Colonic mucosa (tissue), 4 donors: ENCODE measurements at regions not wholly inside any gene's neighbourhood (a gene's known extent, or its start where the extent isn't known, plus 50 kb on each side); places are given as distances from the start of the nearest gene placed in this dataset.
A peak's percentile ranks its signal among the peaks of the same experiment; 100 is the strongest.

Source experiments
- DNase-seq: peaks from one replicate; pipeline ENCODE4 v3.0.0-alpha.2; 2020
- H3K27ac ChIP-seq: fragments of 200-600 bp; one replicate; pipeline ENCODE4 v1.8.0; 2021
- H3K27me3 ChIP-seq: fragments of 200-600 bp; one replicate; pipeline ENCODE4 v1.8.0; 2021
- H3K36me3 ChIP-seq: fragments of 200-600 bp; one replicate; pipeline ENCODE4 v1.8.0; 2021
- H3K4me1 ChIP-seq: fragments of 200-600 bp; one replicate; pipeline ENCODE4 v1.8.0; 2021; ENCODE audit warnings: mild to moderate bottlenecking
- H3K4me3 ChIP-seq: fragments of 200-600 bp; one replicate; pipeline ENCODE4 v1.8.0; 2021
- H3K9ac ChIP-seq, 2 donors: one replicate each; pipeline ENCODE4 v1.7.0; 2013; ENCODE audit warnings: control low read depth in 2 of 2, low read depth in 2 of 2, low read length in 2 of 2
- H3K9me3 ChIP-seq: fragments of 200-600 bp; one replicate; pipeline ENCODE4 v1.8.0; 2021
- CTCF ChIP-seq: fragments of 200-600 bp; IDR thresholded peaks from one replicate; pipeline ENCODE4 v1.8.0; 2022; ENCODE audit warnings: antibody characterized with exemption, mild to moderate bottlenecking
- intact Hi-C: fragments of 100-400 bp; cut with DNase I; formaldehyde crosslinking; loops from one replicate; pipeline ENCODE4 v1.14.1; 2022
- donor health status: healthy.
- donor health status: DM: no; HTN: no; CAD: no.
- donor health status: DM: no; HTN: no; CAD: no.

- Histone ChIP-seq H3K27me3 (no peaks in the 10 kb centered on the region), H3K9me3 (no peaks in the 10 kb centered on the region), H3K9ac (no peak overlapping the region), H3K27ac (no peak overlapping the region), H3K36me3 (no peaks in the 10 kb centered on the region), H3K4me1 (no peaks in the 10 kb centered on the region), H3K4me3 (no peak overlapping the region)
- DNase-seq, result peak; percentile 19
- intact Hi-C loops, result no loop called here
- TF ChIP-seq CTCF, result no peak
Observed at GRCh38 chr10:131726076-131726880, 174.5 kb upstream of the PPP2R2D start.

GRCh38 chr10:131726967-131727366, 173.8 kb upstream of the PPP2R2D start:
- intact Hi-C loops, result no loop called here
- no peak for TF ChIP-seq CTCF
- H3K4me1 ChIP-seq, result no peaks in the 10 kb centered on the region
- H3K4me3 ChIP-seq, result no peak overlapping the region
- no peaks in the 10 kb centered on the region for H3K27me3 ChIP-seq
- no peaks in the 10 kb centered on the region for H3K9me3 ChIP-seq
- no peak overlapping the region for H3K27ac ChIP-seq
- DNase-seq, result no peak
- no peaks in the 10 kb centered on the region for H3K36me3 ChIP-seq
- no peak overlapping the region for H3K9ac ChIP-seq

DNA sequence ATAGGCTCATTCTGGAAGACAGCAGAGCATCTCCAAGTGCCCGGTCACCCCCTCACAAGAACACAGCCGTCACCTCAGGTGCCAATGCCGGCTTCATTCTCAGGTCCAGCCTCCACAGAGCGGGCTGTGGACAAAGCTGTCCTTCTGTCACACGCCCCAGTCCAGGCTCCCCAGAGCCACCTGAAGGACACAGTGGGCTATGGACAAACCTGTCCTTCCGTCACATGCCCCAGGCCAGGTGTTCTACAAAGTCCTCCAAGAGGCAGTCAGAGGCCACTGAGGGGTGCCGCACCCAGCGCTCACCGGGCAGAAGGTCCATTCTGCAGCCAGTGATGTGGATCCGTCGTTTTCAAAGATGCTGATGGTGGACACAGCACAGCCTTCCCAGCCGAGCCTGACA, 173.2 kb upstream of the PPP2R2D start:
- intact Hi-C loops, result no loop called here
- H3K4me3 ChIP-seq, result no peak overlapping the region
- H3K36me3 ChIP-seq, result no peaks in the 10 kb centered on the region
- peak; percentile 9 for DNase-seq
- TF ChIP-seq CTCF, result no peak
- no peaks in the 10 kb centered on the region for H3K9me3 ChIP-seq
- no peaks in the 10 kb centered on the region for H3K4me1 ChIP-seq
- H3K9ac ChIP-seq, result no peak overlapping the region
- no peaks in the 10 kb centered on the region for H3K27me3 ChIP-seq
- no peak overlapping the region for H3K27ac ChIP-seq

GRCh38 chr10:131728286-131729228, 172.3 kb upstream of the PPP2R2D start:
- intact Hi-C loops, result no loop called here
- TF ChIP-seq CTCF, result no peak
- Histone ChIP-seq H3K9me3 (no peaks in the 10 kb centered on the region), H3K4me1 (no peaks in the 10 kb centered on the region), H3K27ac (no peak overlapping the region), H3K36me3 (no peaks in the 10 kb centered on the region), H3K27me3 (no peaks in the 10 kb centered on the region), H3K4me3 (no peak overlapping the region), H3K9ac (no peak overlapping the region)
- DNase-seq, result peak; percentile 4

- Histone ChIP-seq H3K36me3 (no peaks in the 10 kb centered on the region), H3K4me3 (no peak overlapping the region), H3K4me1 (no peaks in the 10 kb centered on the region), H3K9ac (no peak overlapping the region), H3K27me3 (no peaks in the 10 kb centered on the region), H3K9me3 (no peaks in the 10 kb centered on the region), H3K27ac (no peak overlapping the region)
- peak; percentile 12 for DNase-seq
- TF ChIP-seq CTCF, result no peak
- intact Hi-C loops, result no loop called here
Observed at GRCh38 chr10:131729361-131729760, 171.4 kb upstream of the PPP2R2D start.
